NT2/D1 (cell line): ENCODE measurements at regions not wholly inside any gene's neighbourhood (a gene's known extent, or its start where the extent isn't known, plus 50 kb on each side); places are given as distances from the start of the nearest gene placed in this dataset.

Experiments
- SUZ12 ChIP-seq: IDR thresholded peaks from 2 replicates; pipeline ENCODE4 v1.6.1; 2011; ENCODE audit not compliant: insufficient read length, insufficient read depth; ENCODE audit errors: extremely low read depth
- ZNF274 ChIP-seq: IDR thresholded peaks from 2 replicates; pipeline ENCODE4 v1.6.1; 2011; ENCODE audit warnings: mild to moderate bottlenecking, low read depth, low read length

DNA sequence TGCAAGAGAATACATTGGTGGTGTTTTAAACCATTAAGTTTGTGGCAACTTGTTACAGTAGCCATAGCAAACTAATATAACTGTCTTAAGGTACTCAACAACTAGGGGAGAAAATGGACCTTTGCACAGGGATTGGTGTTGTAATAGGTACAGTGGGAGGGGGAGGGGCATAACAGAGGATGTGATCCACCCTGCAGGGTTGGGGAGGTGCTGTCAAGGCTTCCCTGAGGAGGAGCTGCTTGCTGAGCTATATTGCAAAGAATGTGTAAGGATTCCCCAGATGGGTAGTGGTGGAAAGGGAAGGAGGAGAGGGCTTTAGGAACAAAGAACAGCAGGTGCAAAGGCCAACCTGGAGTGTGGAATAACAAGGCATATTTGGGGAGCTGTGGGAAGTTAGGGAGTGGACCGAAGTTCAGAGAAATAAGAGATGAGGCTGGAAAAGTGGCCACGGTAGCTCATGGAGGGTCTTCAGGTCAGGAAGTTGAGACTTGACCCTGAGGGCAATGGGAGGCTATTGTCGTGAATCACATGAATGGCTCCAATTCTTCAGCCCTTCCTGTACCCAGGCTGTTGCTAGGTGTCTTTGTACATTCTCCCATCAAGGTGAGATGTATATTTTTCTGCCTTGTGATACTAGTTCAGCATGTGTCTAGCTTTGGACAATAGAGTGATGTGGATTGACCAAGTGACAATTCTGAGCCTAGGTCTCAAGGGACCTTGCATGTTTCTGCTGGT is 168.6 kb upstream of the CSF3R start:
- TF ChIP-seq ZNF274 (no peak), SUZ12 (no peak)
